Tibial nerve (tissue), 4 donors: ENCODE measurements at regions not wholly inside any gene's neighbourhood (a gene's known extent, or its start where the extent isn't known, plus 50 kb on each side); places are given as distances from the start of the nearest gene placed in this dataset.

ENCODE experiments used
- CTCF ChIP-seq, 5 experiments: fragments of 200-600 bp in 3 of 5; fragments of 450-650 bp in 2 of 5; sonication (generic) in 3 of 5; IDR thresholded peaks; one replicate each; pipeline ENCODE4 v1.5.1; 2016 to 2019; ENCODE audit warnings: antibody characterized with exemption in 5 of 5, mild to moderate bottlenecking in 3 of 5, moderate library complexity in 2 of 5
- EP300 ChIP-seq, 2 donors: sonication (generic); formaldehyde crosslinking; IDR thresholded peaks; one replicate each; pipeline ENCODE4 v1.6.1; 2017; ENCODE audit warnings: antibody characterized with exemption in 2 of 2, mild to moderate bottlenecking in 1 of 2
- POLR2A ChIP-seq, 2 donors: fragments of 450-650 bp; IDR thresholded peaks; one replicate each; pipeline ENCODE4 v1.6.1; 2017; ENCODE audit warnings: antibody characterized with exemption in 2 of 2, mild to moderate bottlenecking in 2 of 2, moderate library complexity in 2 of 2

GRCh38 chr15:56835718-56836171, 82.7 kb upstream of the TCF12 start:
- no peak for TF ChIP-seq CTCF (IDR thresholded peaks at IDR 0.05)
- no peak for TF ChIP-seq POLR2A (IDR thresholded peaks at IDR 0.05)
- TF ChIP-seq EP300 (IDR thresholded peaks at IDR 0.05): no peak
